Left ventricle myocardium superior (tissue), 1 donor: ENCODE measurements at regions not wholly inside any gene's neighbourhood (a gene's known extent, or its start where the extent isn't known, plus 50 kb on each side); places are given as distances from the start of the nearest gene placed in this dataset.
A peak's percentile ranks its signal among the peaks of the same experiment; 100 is the strongest.
"Not testable (repeated sequence)": the region's sequence is repeated elsewhere in the genome, so short reads cannot be mapped to it uniquely, and the experiment has no call there.

Experiments
- ATAC-seq: fragments of 200-7000 bp; cut with Tn5 transposase; one replicate; pipeline ENCODE4 v1.9.1; 2020; ENCODE audit warnings: mild to moderate bottlenecking, moderate library complexity
- DNase-seq: peaks from one replicate; pipeline ENCODE4 v3.0.0-alpha.2; 2020
- intact Hi-C: fragments of 100-400 bp; cut with micrococcal nuclease; formaldehyde crosslinking; loops from one replicate; pipeline ENCODE4 v1.11.0; 2022
- donor health status: DM: no; HTN: yes; CAD: no; lungs with severe emphysema.

DNA sequence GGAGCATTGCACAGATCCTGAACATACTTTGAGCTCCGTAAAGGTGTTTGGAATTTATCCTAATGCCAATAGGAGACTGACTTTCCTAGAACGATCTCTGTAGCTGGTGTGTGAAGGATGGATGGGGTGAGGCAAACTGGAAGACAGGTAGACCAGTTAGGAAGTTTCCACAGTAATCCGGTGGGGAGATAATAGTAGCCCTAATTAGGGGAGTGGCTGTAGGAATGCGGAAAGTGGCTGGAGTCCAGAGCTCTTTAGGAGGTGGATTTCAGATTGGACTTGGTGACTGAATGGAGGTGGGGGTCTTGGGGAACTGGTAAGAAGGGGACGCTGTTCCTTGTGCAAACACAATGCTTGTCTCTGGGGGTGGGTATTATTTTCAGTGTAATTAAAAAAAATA is 146.3 kb downstream of the SOX4 start:
- DNase-seq (no peak), ATAC-seq (no peak)
- intact Hi-C loops, result no loop called here

DNA sequence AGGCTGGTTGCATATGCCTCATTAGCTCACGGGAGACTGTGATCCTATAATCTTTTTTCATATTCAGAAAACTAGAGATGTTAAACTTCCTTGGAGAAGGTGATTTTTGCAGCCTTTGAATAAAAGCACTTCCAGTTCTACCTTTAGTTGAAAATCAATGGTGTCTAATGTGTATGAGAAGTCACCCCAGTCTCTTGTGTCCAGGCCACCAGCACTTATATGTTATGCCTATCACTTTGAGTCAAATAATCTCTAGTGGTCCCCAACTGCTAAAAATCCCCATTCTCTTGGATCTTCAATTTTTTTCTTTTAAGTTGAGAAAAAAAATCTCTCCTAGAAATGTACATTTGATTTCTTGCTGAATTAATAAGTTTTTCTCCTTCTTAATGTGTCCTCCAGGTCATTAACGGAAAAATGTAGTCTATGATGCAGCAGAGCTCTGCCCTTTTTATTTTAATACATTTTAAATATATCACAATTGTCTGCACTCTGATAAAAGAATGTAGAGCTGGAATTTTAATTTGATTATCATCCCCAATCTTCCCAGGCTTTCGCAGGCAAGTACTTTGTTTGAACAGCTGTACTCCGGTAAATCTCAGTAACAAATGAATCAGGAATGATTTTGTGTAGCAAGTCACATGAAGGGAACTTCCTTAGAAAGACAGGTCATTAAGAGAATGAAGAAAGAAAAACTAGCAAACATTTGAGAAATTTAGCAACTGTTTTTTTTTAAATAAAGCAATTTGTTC is 147.0 kb downstream of the SOX4 start:
- no peak for DNase-seq
- no peak for ATAC-seq
- intact Hi-C loops, result no loop called here

DNA sequence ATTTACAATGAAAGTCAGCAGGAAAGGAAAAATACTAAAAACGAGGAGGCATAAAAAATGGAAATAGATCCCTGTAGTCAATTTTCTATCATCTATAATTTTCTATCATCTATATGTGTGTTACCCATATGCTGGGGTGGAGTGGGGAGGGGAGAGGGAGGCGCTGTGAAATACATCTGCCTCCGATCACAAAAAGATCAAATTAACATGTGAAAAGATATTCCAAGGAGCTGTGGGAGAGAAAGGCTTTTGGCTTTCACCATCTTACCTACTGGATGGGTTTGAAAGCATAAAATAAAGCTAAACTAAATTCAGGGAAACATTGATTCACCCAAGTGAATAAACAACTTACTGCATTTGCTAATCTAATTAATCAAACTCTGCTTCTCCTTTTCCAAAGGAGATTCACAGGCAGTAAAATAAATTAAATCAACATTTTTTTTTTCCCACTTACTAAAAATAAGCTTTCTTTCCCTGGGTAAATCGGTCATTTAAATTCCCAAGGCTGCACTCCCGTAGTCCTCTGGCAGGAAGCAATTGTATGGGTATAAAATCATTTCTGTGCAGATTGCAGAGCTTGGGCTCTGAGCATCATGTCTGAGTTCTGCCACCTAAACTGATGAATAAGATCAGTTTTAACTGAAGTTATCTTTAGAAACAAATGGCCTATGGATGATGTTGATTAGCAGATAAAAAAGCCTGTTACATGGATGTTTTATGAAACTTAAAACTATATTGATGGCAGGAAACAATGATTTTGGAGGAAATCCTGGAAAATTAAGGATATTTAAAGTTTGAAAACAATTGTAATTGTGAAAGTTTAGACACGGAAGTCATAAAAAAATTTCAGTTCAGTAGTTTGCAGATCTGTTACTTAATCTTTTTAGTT is 147.9 kb downstream of the SOX4 start:
- intact Hi-C loops, result no loop called here
- DNase-seq, result no peak
- ATAC-seq, result no peak

DNA sequence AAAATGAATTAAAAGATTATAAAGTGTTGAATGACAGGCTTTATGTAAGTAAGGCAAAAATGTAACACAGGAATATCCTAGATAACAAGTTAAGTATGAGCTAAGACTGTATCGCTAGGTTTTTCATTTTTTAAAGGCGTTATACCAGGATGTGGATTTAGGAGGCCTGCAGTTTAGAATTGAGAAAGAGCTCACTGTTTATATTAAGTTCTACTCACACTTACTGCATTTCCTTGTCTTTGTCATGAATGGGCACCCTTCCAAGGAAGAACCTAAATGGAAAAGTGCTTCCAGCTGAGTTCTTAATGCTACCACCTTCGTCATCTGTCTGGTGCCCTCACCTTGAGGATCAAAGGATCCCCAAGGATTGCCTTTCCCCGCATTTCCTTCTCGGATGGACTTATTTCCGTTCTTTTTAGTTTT is 148.7 kb downstream of the SOX4 start:
- intact Hi-C loops, result no loop called here
- ATAC-seq, result no peak
- no peak for DNase-seq

DNA sequence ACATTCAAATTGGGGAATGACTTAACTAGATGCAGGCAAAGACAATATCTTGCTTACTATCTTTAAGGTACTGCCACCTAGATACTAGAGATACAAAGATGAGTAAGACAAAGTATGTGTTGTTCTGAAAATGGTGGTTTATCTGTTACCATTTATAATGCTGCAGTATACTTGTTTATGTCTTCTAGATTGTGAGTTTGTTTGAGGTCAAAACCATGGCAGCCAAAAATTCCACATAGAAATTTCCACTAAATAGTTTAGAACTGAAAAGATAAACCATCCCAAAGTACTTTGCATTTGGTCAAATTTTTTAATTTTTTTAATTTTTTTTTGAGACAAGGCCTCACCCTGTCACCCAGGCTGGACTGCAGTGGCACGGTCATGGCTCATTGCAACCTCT is 150.8 kb downstream of the SOX4 start:
- DNase-seq (no peak), ATAC-seq (no peak)
- intact Hi-C loops, result no loop called here

DNA sequence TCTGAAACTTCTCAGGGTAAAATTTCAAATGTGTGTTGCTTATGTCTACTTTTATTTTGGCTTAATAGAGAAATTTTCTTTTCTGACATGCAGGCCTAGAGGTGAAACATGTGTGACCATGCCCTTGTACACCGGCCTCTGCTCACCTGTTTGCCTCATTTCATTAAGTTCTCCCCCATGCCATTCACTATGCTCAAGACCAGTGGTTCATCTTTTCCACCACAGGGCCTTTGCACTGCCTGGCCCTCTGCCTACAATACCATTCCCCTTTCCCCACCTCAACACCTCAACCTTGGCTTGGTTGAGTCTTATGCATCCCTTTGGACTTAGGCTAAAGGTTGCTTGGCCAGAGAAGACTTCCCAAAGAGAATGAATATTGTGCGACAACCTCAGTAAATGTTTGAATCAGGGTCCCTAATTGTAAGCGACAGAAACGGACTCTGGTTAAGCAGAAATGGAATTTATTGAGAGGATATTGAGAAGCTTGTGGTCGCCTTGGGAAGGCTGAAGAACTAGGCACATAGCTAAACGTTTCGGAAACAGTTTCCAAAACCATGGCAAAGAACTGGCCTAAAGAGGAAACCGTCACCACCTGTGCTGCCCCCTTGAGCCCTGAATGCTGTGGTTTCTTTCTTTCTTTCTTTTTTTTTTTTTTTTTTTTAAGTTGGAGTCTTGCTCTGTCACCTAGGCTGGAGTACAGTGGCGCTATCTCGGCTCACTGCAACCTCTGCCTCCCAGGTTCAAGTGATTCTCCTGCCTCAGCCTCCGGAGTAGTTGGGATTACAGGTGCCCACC is 152.2 kb downstream of the SOX4 start:
- DNase-seq (no peak), ATAC-seq (no peak)
- intact Hi-C loops, result no loop called here

DNA sequence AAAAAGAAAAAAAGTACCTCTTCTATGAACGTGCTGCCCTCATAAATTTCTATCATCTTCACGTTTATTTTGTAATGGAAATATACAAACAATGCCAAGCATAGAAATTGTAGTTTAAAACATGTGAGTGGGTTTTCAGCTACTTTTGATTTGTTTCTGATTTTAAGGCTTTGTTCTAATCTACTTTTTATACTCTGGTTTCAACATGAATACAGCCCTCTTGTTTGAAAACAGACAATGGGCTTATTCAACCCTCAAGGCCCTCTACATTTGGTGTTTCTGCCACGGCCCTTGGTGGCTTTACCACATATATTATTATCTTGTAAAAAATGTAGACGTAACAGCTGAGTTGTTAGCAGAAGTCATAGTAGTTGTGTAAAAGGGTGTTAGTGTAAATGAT is 153.9 kb downstream of the SOX4 start:
- DNase-seq (no peak), ATAC-seq (no peak)
- intact Hi-C loops, result no loop called here

DNA sequence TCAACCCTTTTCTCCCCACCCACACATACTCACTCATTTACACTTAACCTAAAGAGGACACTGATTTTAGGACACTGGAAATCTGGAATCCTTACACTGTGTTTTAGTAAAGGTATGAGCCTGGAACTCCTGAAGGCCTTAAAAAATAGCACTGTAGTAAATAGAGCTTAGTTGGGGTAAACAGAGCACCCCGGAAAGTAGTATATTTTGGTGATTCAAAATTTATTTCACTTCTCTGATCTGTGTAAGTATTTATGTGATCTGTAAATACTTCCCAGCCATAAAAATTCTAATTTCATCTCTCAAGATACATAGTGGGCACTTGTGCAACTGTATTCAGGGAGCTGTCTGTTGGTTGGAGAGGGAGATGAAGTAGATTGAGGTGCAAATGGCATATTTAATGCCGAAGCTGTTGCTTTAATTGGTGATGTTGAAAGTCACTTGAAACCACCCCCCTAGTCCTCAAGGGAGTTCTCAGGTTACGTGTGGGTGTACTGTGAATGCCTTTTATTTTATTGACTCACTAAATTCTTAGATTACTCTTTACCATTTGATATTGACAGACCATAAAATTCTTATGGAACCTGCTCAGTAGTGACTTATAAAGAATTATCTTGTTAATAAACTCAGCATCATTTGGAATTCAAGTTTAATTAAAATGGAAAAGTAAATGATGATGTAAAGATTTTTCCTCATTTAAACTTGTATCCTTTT is 154.9 kb downstream of the SOX4 start:
- DNase-seq (no peak), ATAC-seq (no peak)
- intact Hi-C loops, result no loop called here

DNA sequence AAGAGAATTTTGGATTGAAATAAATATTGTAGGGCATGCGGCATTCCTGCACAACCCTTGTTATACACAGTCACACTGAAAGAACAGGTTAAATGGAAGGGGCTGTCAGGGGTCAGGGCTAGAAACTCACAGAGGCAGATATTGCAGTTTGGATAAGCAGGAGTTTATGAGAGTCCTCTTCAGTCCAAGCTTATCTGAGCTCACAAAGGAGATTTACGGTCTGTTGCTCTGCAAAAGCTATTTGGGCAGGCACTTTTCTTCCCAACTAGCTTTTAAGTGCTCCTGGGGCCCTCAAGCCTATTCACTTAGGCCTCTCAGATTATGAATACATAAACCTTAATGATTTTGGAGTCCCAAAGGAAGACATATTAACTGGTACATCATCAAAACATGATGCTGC is 156.2 kb downstream of the SOX4 start:
- DNase-seq, result no peak
- intact Hi-C loops, result no loop called here
- ATAC-seq, result no peak

DNA sequence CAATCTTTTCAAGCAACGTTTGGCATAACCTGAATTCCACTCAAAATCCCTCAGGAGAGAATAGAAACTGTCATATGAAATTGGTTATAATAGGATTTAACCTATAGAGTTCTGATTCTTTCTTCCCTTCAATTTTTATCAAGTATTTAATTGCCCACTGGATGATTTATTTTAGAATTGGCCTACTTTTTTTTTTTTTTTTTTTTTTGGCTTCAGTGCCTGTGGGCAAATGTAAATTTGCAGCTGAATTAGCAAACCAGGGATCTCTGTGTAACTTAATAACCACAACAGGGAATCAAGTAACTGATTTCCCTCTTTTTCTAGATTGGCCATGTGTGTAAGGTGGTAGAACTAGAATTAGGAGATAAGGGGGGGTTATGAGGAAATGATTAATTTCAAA is 157.0 kb downstream of the SOX4 start:
- DNase-seq (no peak), ATAC-seq (no peak)
- intact Hi-C loops, result no loop called here

DNA sequence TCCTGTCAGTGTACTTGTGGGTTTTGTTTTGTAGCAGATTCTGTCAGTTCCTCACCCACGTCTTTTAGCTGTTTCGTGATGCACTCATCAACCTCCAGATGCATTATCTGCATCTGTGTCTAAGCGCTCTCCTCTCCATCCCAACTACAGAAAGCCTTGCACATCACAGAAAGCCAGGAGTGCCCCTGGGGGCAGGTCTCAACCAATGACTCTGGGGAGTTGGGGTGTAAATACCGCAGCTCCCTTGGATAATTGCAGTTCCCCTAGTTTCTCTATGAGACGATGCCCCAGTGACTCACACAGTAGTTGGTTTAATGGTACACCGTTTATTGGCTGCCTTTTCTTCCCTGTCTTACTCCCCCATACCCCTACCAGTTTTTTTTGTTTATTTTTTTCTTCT is 158.1 kb downstream of the SOX4 start:
- no peak for DNase-seq
- ATAC-seq, result no peak
- intact Hi-C loops, result no loop called here

DNA sequence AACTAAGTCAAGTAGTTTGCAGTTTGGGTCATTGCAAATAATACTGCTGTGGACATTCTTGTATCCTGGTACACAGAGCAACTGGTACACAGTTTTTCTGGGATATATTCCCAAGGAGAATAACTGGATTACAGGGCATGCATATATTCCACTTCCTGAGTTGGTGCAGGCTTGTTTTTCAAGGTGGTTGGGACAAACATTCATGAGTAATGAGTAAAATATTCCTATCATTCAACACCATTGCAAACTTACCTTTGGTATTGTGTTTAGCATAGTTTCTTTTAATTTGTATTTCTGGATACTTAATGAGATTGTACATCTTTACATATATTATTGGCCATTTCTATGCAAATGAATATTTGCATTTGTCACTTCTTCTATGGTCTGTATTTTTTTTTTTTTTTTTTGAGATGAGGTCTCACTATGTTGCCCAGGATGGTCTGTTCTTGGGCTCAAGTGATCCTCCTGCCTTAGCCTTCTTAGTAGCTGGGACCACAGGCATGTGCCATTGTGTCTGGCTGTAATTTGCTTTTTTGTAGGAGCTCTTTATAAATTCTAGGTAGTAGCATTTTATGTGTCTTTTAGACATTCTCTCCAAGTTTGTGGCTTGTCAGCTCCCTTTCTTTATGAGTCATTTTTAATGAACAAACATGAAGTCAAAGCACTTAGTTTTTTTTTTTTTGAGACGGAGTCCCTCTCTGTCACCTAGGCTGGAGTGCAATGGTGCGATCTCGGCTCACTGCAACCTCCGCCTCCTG is 158.7 kb downstream of the SOX4 start:
- intact Hi-C loops, result no loop called here
- ATAC-seq, result no peak
- DNase-seq, result no peak

DNA sequence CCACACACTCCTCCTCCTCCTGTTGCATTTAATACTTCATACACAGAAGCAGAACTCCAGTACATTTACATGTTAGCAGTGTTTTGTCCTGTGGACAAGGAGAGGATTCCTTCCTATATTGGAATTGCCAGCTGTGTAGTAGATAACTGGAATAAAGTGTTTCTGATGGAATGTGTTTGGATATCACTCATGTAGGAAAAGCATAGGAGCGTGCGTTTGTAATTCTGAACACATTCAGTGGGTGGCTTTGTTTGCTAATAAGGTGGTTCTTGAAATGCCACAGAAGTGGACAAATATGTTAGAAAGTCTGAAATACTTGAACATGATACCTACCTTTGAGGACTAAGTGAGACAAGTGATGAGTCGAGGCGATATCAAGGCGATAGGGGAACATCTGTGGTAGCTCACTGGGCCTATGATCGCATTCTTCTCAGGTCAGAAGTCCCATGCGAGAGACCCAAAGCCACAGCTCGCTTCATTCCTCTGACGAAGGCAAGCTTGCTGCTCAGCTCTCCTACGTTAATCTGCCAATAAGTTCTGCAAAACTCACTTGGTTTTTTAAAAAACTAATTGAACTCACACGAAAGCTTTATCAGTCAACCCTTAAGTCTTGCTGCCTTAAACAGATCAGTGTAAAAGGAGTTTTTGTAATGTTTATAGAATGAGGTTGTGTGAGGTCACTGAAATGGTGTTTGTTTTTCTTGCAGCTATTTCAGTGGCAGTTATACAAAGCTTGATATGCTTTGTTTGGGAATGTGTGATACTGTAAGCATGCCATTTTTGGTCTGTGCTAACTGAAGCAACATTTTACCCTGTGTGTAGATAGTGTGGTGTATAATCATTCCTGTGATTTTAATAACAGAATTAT is 159.9 kb downstream of the SOX4 start:
- peak; percentile 33 for ATAC-seq
- intact Hi-C loops, result no loop called here
- DNase-seq, result no peak

DNA sequence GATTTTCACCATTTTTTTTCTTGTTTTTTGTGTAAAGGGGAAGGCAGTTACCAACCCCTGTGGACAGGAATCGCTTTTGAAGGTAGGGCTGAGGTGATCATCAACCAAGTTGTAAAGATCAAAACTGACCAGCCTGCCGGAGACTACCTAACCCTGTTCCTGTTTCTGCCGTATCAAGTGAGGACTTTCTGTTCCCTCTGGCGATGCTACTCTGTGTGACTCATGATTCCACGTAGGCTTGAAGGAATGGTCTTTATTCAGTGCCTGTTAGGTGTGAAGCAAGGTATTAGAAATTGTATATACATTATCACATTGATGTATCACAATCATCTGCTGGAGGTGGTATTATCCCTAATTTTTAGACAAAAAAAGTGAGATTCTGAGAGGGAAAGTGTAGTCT is 161.3 kb downstream of the SOX4 start:
- no peak for DNase-seq
- intact Hi-C loops, result no loop called here
- no peak for ATAC-seq

DNA sequence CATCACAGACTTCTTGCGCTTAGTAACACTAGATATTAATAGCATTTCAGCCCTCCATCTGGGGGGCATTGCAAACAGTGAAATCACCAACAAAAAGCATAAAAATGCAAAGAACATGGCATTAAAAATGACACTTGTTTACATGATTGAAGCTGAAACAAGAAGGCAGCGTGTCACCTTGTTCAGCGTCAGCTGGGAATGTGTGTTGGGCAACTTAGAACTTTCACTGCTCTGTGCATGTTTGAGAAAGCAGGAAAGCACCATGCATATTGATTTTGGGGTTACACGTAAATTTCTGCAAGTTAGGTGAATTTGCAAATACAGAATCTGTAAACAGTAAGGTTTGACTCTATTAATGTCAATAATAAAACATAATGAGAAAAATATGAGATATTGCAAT is 162.9 kb downstream of the SOX4 start:
- intact Hi-C loops, result no loop called here
- DNase-seq (no peak), ATAC-seq (no peak)

DNA sequence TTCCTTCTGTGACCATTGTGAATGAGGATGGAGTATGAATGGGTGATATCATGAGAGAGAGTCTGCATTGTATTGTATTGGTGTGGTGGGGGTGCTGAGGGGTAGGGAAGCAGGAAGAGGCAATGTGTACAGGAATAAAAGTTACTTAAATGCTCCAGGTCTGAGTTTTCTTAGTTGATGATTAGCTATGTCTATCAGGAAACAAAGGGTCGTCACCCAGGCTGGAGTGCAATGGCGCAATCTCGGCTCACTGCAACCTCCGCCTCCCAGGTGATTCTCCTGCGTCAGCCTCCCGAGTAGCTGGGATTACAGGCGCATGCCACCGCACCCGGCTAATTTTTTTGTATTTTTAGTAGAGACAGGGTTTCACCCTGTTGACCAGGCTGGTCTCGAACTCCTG is 163.8 kb downstream of the SOX4 start:
- intact Hi-C loops, ATAC-seq, DNase-seq: not testable (repeated sequence)

DNA sequence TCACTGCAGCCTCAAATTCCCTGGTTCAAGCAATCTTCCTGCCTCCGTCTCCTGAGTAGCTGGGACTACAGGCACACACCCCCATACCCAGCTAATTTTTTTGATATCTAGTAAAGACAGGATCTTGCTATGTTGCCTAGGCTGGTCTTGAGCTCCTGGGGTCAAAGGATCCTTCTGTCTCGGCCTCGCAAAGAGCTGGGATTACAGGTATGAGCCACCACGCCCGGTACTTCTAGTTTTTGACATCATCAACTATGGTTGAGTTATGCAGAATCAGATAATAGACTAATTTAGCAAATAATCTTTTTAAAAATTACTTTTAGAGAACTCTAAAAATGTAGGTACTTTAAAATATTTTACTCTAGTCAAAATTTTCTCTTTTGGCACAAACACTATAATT is 166.2 kb downstream of the SOX4 start:
- ATAC-seq (no peak), DNase-seq (no peak)
- intact Hi-C loops, result no loop called here
